SJCRH30 (cell line): ENCODE measurements at regions not wholly inside any gene's neighbourhood (a gene's known extent, or its start where the extent isn't known, plus 50 kb on each side); places are given as distances from the start of the nearest gene placed in this dataset.

Experiments used
- DNase-seq, 2 experiments: peaks; one replicate each; pipeline ENCODE4 v3.0.0-alpha.2; 2015 to 2020
- H3K27ac ChIP-seq: fragments of 250-450 bp; sonication (Bioruptor Pico); 2 replicates; pipeline ENCODE4 v1.5.1; 2020; ENCODE audit warnings: mild to moderate bottlenecking, moderate library complexity
- H3K27me3 ChIP-seq: fragments of 250-450 bp; sonication (Bioruptor Pico); 2 replicates; pipeline ENCODE4 v1.5.1; 2020; ENCODE audit warnings: mild to moderate bottlenecking, moderate library complexity
- H3K36me3 ChIP-seq: fragments of 250-450 bp; sonication (Bioruptor Pico); 2 replicates; pipeline ENCODE4 v1.5.1; 2020; ENCODE audit warnings: mild to moderate bottlenecking, moderate library complexity
- H3K4me1 ChIP-seq: fragments of 250-450 bp; sonication (Bioruptor Pico); 2 replicates; pipeline ENCODE4 v1.5.1; 2020; ENCODE audit warnings: mild to moderate bottlenecking, moderate library complexity
- H3K4me3 ChIP-seq: fragments of 250-450 bp; sonication (Bioruptor Pico); 2 replicates; pipeline ENCODE4 v1.5.1; 2020; ENCODE audit warnings: mild to moderate bottlenecking, moderate library complexity
- H3K9me3 ChIP-seq: fragments of 250-450 bp; sonication (Bioruptor Pico); replicated peaks from 2 replicates; pipeline ENCODE4 v1.5.1; 2020; ENCODE audit warnings: mild to moderate bottlenecking, moderate library complexity

DNA sequence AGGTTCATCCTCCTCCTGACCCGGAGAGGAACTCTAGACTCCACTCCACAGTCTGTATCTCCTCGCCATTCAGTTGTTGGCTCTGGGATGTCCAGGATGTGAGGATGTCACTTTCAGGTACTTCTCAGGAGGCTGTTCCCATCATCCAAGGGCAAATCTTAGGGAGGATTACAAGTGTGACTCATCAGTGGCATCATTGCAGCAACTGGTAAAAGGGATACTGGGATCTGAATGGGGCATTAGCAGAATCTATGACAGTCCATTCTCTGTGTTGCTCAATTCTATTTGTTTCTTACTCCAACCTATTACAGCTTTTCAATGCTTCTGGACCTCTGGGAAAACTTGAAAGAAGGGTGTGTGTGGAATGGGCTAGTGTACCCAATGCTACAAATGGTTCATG lies 81.5 kb upstream of the FN1 start:
- Histone ChIP-seq H3K9me3 (no peaks in the 10 kb centered on the region), H3K4me1 (peaks cover 14% of the 10 kb centered on the region), H3K4me3 (no peak overlapping the region), H3K27ac (no peak overlapping the region), H3K36me3 (no peaks in the 10 kb centered on the region), H3K27me3 (no peaks in the 10 kb centered on the region)
- no peak for DNase-seq

GRCh38 chr2:215514516-215514915 lies 78.6 kb upstream of the FN1 start:
- H3K4me3 ChIP-seq, result no peak overlapping the region
- H3K27me3 ChIP-seq, result no peaks in the 10 kb centered on the region
- H3K36me3 ChIP-seq, result no peaks in the 10 kb centered on the region
- no peaks in the 10 kb centered on the region for H3K4me1 ChIP-seq
- H3K9me3 ChIP-seq, result no peaks in the 10 kb centered on the region
- DNase-seq, result no peak
- no peak overlapping the region for H3K27ac ChIP-seq

GRCh38 chr2:215511454-215512346 lies 75.8 kb upstream of the FN1 start:
- Histone ChIP-seq H3K4me1 (no peaks in the 10 kb centered on the region), H3K36me3 (no peaks in the 10 kb centered on the region), H3K9me3 (no peaks in the 10 kb centered on the region), H3K27ac (no peak overlapping the region), H3K4me3 (no peak overlapping the region), H3K27me3 (no peaks in the 10 kb centered on the region)
- no peak for DNase-seq

DNA sequence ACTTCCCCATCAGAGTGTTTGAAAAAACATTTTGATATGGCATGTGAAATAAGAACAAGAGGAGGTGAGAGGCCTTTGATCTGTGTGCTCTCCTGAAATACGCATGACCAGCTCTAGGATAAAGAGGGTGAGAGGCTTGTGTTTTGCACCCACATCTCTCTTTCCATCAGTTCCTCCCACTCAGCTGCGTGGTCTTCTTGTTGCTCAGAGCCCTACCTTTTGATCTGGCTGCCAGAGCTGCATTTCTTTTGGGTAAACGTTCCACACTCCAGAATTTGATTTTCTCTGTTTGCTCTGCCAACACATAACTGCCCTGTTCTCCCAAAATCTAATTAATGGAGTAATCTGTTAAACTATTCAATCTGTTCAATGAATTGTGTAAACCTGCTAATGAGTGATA lies 72.0 kb upstream of the FN1 start:
- Histone ChIP-seq H3K4me3 (no peak overlapping the region), H3K9me3 (no peaks in the 10 kb centered on the region), H3K4me1 (no peaks in the 10 kb centered on the region), H3K36me3 (no peaks in the 10 kb centered on the region), H3K27ac (no peak overlapping the region), H3K27me3 (no peaks in the 10 kb centered on the region)
- DNase-seq, result no peak

GRCh38 chr2:215507136-215507535 lies 71.3 kb upstream of the FN1 start:
- no peaks in the 10 kb centered on the region for H3K27me3 ChIP-seq
- no peak overlapping the region for H3K4me3 ChIP-seq
- no peaks in the 10 kb centered on the region for H3K36me3 ChIP-seq
- no peaks in the 10 kb centered on the region for H3K4me1 ChIP-seq
- no peak for DNase-seq
- H3K27ac ChIP-seq, result no peak overlapping the region
- H3K9me3 ChIP-seq, result no peaks in the 10 kb centered on the region

- H3K27ac ChIP-seq, result no peak overlapping the region
- no peaks in the 10 kb centered on the region for H3K9me3 ChIP-seq
- DNase-seq, result no peak
- H3K4me1 ChIP-seq, result no peaks in the 10 kb centered on the region
- no peaks in the 10 kb centered on the region for H3K36me3 ChIP-seq
- no peak overlapping the region for H3K4me3 ChIP-seq
- H3K27me3 ChIP-seq, result no peaks in the 10 kb centered on the region
These were observed 70.7 kb upstream of the FN1 start for GRCh38 chr2:215506604-215506990.

GRCh38 chr2:215505044-215505786 lies 69.3 kb upstream of the FN1 start:
- H3K27me3 ChIP-seq, result no peaks in the 10 kb centered on the region
- no peak overlapping the region for H3K4me3 ChIP-seq
- DNase-seq, result no peak
- H3K9me3 ChIP-seq, result no peaks in the 10 kb centered on the region
- H3K4me1 ChIP-seq, result no peaks in the 10 kb centered on the region
- H3K36me3 ChIP-seq, result no peaks in the 10 kb centered on the region
- no peak overlapping the region for H3K27ac ChIP-seq

DNA sequence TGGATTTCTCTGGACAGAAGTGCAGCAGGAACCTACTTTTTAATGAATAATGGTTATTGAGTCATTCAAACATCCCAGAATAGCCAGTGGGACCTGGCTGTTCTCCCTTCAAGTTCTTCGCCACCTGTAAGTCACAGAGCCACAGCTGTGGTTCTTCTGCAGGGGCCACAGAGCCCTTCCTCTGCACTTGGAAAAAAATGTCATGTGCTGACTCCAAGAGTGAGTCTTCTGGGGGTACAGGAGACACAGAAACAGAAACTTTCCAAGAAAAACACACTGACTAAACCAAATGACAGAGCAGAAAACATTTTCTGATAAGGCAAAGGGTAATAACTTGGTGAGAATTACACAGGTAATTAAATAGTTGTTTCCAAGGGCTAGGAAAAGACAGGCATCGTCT lies 68.7 kb upstream of the FN1 start:
- no peak overlapping the region for H3K27ac ChIP-seq

DNA sequence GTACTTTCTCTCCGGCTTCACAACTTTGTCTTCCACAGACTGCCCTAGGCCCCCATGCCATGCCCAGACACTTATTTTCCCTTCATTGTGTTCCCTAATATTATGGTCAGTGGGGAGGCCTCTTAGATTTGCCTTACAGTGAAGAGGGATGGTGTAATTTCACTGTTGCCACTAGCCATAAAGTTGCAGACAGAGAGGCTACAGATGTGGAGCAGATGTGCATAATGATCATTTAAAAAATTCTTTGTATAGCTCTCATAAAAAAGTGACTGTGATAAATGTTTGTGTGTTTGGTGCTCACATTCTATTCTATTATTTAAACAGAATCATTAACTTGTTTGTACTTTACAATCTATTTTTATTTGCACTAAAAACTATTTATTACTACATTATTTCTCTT lies 67.5 kb upstream of the FN1 start:
- no peak overlapping the region for H3K4me3 ChIP-seq
- H3K27ac ChIP-seq, result no peak overlapping the region
- no peaks in the 10 kb centered on the region for H3K4me1 ChIP-seq
- no peaks in the 10 kb centered on the region for H3K9me3 ChIP-seq
- no peaks in the 10 kb centered on the region for H3K27me3 ChIP-seq
- no peak for DNase-seq
- no peaks in the 10 kb centered on the region for H3K36me3 ChIP-seq

More for the DNA sequence above, 68.7 kb upstream of the FN1 start:
- Histone ChIP-seq H3K4me1 (no peaks in the 10 kb centered on the region), H3K36me3 (no peaks in the 10 kb centered on the region), H3K9me3 (no peaks in the 10 kb centered on the region), H3K27me3 (no peaks in the 10 kb centered on the region), H3K4me3 (no peak overlapping the region)
- DNase-seq, result no peak

DNA sequence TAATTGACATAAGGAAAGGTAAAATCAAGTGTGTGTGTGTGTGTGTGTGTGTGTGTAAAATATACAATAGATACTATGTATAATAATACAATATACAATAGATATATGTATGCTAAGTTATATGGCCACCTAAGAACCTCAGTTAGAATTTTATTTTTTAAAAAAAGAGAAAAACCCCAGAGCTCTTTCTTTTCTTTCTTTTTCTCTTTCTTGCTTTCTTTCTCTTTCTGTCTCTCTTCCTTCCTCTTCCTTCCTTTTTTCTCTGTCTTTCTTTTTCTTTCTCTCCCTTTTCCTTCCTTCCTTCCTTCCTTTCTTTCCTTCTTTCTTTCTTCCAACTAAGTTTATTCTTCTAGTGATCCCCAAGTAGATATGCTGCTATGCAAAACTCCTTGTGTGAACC lies 64.6 kb upstream of the FN1 start:
- no peak for DNase-seq
- Histone ChIP-seq H3K27ac (no peak overlapping the region), H3K9me3 (no peaks in the 10 kb centered on the region), H3K36me3 (no peaks in the 10 kb centered on the region), H3K4me1 (no peaks in the 10 kb centered on the region), H3K27me3 (no peaks in the 10 kb centered on the region), H3K4me3 (no peak overlapping the region)

GRCh38 chr2:215499331-215499730 lies 63.5 kb upstream of the FN1 start:
- Histone ChIP-seq H3K4me1 (no peaks in the 10 kb centered on the region), H3K27ac (no peak overlapping the region), H3K36me3 (no peaks in the 10 kb centered on the region), H3K4me3 (no peak overlapping the region), H3K27me3 (no peaks in the 10 kb centered on the region), H3K9me3 (no peaks in the 10 kb centered on the region)
- DNase-seq, result no peak

DNA sequence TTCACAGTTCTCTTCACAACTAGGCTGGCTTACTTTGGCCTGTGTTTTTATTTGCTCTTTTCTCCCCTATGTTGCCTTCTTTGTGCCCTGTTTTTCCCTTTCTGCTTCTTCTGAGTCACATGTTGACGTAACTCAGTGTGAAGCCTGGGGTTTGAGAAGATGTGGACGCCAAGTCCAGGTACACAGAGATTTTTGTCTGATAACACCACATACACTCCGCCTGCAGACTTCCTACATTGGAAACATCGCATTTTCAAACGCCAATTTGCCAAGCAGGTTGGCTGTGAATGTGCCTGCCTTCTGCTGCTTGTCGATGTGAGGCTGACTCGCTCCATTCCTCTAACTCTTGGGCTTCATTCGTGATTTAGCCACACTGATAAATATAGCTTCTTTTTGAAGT lies 62.6 kb upstream of the FN1 start:
- DNase-seq, result no peak
- Histone ChIP-seq H3K9me3 (no peaks in the 10 kb centered on the region), H3K4me1 (no peaks in the 10 kb centered on the region), H3K4me3 (no peak overlapping the region), H3K27ac (no peak overlapping the region), H3K27me3 (no peaks in the 10 kb centered on the region), H3K36me3 (no peaks in the 10 kb centered on the region)

GRCh38 chr2:215493376-215493775 lies 57.5 kb upstream of the FN1 start:
- no peaks in the 10 kb centered on the region for H3K4me1 ChIP-seq
- DNase-seq, result no peak
- no peaks in the 10 kb centered on the region for H3K9me3 ChIP-seq
- H3K27ac ChIP-seq, result no peak overlapping the region
- H3K36me3 ChIP-seq, result no peaks in the 10 kb centered on the region
- H3K4me3 ChIP-seq, result no peak overlapping the region
- no peaks in the 10 kb centered on the region for H3K27me3 ChIP-seq

- no peaks in the 10 kb centered on the region for H3K4me1 ChIP-seq
- no peak overlapping the region for H3K27ac ChIP-seq
- no peaks in the 10 kb centered on the region for H3K27me3 ChIP-seq
- DNase-seq, result no peak
- H3K9me3 ChIP-seq, result no peaks in the 10 kb centered on the region
- H3K4me3 ChIP-seq, result no peak overlapping the region
- no peaks in the 10 kb centered on the region for H3K36me3 ChIP-seq
These were observed 53.5 kb upstream of the FN1 start for GRCh38 chr2:215489288-215489848.

GRCh38 chr2:215487002-215487372 lies 51.1 kb upstream of the FN1 start:
- Histone ChIP-seq H3K9me3 (no peaks in the 10 kb centered on the region), H3K4me3 (no peak overlapping the region), H3K27ac (no peak overlapping the region), H3K4me1 (no peaks in the 10 kb centered on the region), H3K27me3 (no peaks in the 10 kb centered on the region), H3K36me3 (no peaks in the 10 kb centered on the region)
- DNase-seq, result no peak
